H1 (cell line): ENCODE measurements at regions not wholly inside any gene's neighbourhood (a gene's known extent, or its start where the extent isn't known, plus 50 kb on each side); places are given as distances from the start of the nearest gene placed in this dataset.

Source experiments
- CTCF ChIA-PET: fragments of 300-600 bp; sonication (Branson Sonifier 250); formaldehyde crosslinking; loops from one replicate; lab custom pipeline; 2021; ENCODE audit not compliant: partially characterized antibody; lab: Charles Lee
- POLR2A ChIA-PET: fragments of 300-600 bp; sonication (Branson Sonifier 250); formaldehyde crosslinking; loops from one replicate; lab custom pipeline; 2021; ENCODE audit warnings: inconsistent platforms; ENCODE audit not compliant: partially characterized antibody; lab: Charles Lee
- DNase-seq, 2 experiments: peaks; one replicate each; pipeline versions ENCODE4 v3.0.0 to v3.0.0-alpha.2; 2010 to 2022; ENCODE audit warnings: low spot score in 2 of 2, low read depth in 1 of 2, mixed read lengths in 1 of 2
- FAIRE-seq: peaks from 2 replicates; lab custom pipeline; 2011; peaks lifted over from hg19 to GRCh38; lab: Jason Lieb, UNC
- H2AFZ ChIP-seq: 2 replicates; pipeline ENCODE4 v1.8.1; 2012; ENCODE audit warnings: low read length, inconsistent platforms
- H2AK5ac ChIP-seq: 2 replicates; pipeline ENCODE4 v1.6.1; 2013; ENCODE audit warnings: low read depth, low read length
- H2BK120ac ChIP-seq: replicated peaks from 2 replicates; pipeline ENCODE3; 2013; ENCODE audit warnings: low read depth, low read length, inconsistent platforms
- H2BK12ac ChIP-seq: 2 replicates; pipeline ENCODE4 v1.6.1; 2013; ENCODE audit warnings: low read depth, low read length
- H2BK15ac ChIP-seq: 2 replicates; pipeline ENCODE4 v1.6.1; 2013; ENCODE audit warnings: low read length
- H2BK20ac ChIP-seq: 2 replicates; pipeline ENCODE4 v1.6.1; 2013; ENCODE audit warnings: low read length
- H2BK5ac ChIP-seq: 2 replicates; pipeline ENCODE4 v1.6.1; 2013; ENCODE audit warnings: low read depth, low read length
- H3K14ac ChIP-seq: 2 replicates; pipeline ENCODE4 v1.6.1; 2013; ENCODE audit warnings: inconsistent platforms; ENCODE audit not compliant: insufficient read length
- H3K18ac ChIP-seq: 2 replicates; pipeline ENCODE4 v1.6.1; 2013; ENCODE audit warnings: low read length; ENCODE audit errors: extremely low read depth
- H3K23ac ChIP-seq: 2 replicates; pipeline ENCODE4 v1.6.1; 2013; ENCODE audit warnings: inconsistent platforms; ENCODE audit not compliant: insufficient read length
- H3K23me2 ChIP-seq: 2 replicates; pipeline ENCODE4 v1.6.1; 2013; ENCODE audit warnings: low read depth, low read length
- H3K27ac ChIP-seq: 2 replicates; pipeline ENCODE4 v1.6.1; 2011; ENCODE audit warnings: low read depth, low read length, inconsistent platforms
- H3K27me3 ChIP-seq, 4 experiments: replicated peaks in 1 of 4; 1 replicate in 1 of 4; 2 replicates in 3 of 4; pipeline versions ENCODE4 v1.6.1 to v1.8.1; 2011 to 2013; ENCODE audit warnings: low read length in 3 of 4, mild to moderate bottlenecking in 3 of 4, inconsistent platforms in 2 of 4, mixed read lengths in 2 of 4, moderate library complexity in 1 of 4; ENCODE audit not compliant: control insufficient read depth in 3 of 4, insufficient read depth in 3 of 4; ENCODE audit errors: extremely low read depth in 1 of 4
- H3K36me3 ChIP-seq, 4 experiments: 2 replicates each; pipeline versions ENCODE4 v1.6.1 to v1.8.1; 2011 to 2013; ENCODE audit warnings: mild to moderate bottlenecking in 4 of 4, low read length in 3 of 4, moderate library complexity in 2 of 4, control low read depth in 1 of 4, inconsistent platforms in 1 of 4; ENCODE audit not compliant: insufficient read depth in 4 of 4, control insufficient read depth in 2 of 4
- H3K4ac ChIP-seq: replicated peaks from 2 replicates; pipeline ENCODE3; 2013; ENCODE audit warnings: low read length, low read depth, mixed read lengths, inconsistent platforms; ENCODE audit not compliant: insufficient read length
- H3K4me1 ChIP-seq, 4 experiments: replicated peaks in 1 of 4; 1 replicate in 1 of 4; 2 replicates in 3 of 4; pipeline versions ENCODE4 v1.6.1 to v1.8.1; 2011 to 2013; ENCODE audit warnings: low read length in 3 of 4, inconsistent platforms in 2 of 4, mixed read lengths in 1 of 4; ENCODE audit not compliant: insufficient read depth in 4 of 4, control insufficient read depth in 3 of 4
- H3K4me2 ChIP-seq, 2 experiments: 2 replicates each; pipeline versions ENCODE4 v1.6.1 to v1.8.1; 2011 to 2013; ENCODE audit warnings: low read depth in 2 of 2, low read length in 2 of 2, control low read depth in 1 of 2, inconsistent platforms in 1 of 2, mild to moderate bottlenecking in 1 of 2; ENCODE audit not compliant: insufficient read depth in 1 of 2
- H3K4me3 ChIP-seq, 4 experiments: fragments of 200-600, 300-600 bp in 1 of 4; sonication (generic), shearing (Covaris generic), sonication (Bioruptor Twin) in 1 of 4; 2 replicates each; pipeline versions ENCODE4 v1.5.1 to v1.8.1; 2011 to 2016; ENCODE audit warnings: low read length in 4 of 4, low read depth in 3 of 4, control low read depth in 2 of 4, inconsistent platforms in 2 of 4, mild to moderate bottlenecking in 2 of 4, mixed read lengths in 1 of 4, moderate library complexity in 1 of 4; ENCODE audit not compliant: insufficient read depth in 2 of 4; ENCODE audit errors: extremely low read depth in 1 of 4
- H3K56ac ChIP-seq: replicated peaks from 2 replicates; pipeline ENCODE3; 2013; ENCODE audit warnings: low read depth, mild to moderate bottlenecking, mixed read lengths, low read length, inconsistent platforms; ENCODE audit not compliant: insufficient read length
- H3K79me1 ChIP-seq: 2 replicates; pipeline ENCODE4 v1.6.1; 2013; ENCODE audit warnings: low read depth, low read length, control low read depth
- H3K79me2 ChIP-seq, 2 experiments: 2 replicates each; pipeline versions ENCODE4 v1.6.1 to v1.8.1; 2012 to 2013; ENCODE audit warnings: low read length in 2 of 2, mild to moderate bottlenecking in 2 of 2, inconsistent platforms in 1 of 2; ENCODE audit not compliant: insufficient read depth in 2 of 2, control insufficient read depth in 1 of 2
- H3K9ac ChIP-seq, 4 experiments: replicated peaks in 1 of 4; 1 replicate in 1 of 4; 2 replicates in 3 of 4; pipeline versions ENCODE4 v1.6.1 to v1.8.1; 2011 to 2013; ENCODE audit warnings: low read depth in 3 of 4, low read length in 3 of 4, control low read depth in 2 of 4, mild to moderate bottlenecking in 2 of 4, moderate library complexity in 2 of 4, inconsistent platforms in 1 of 4; ENCODE audit errors: extremely low read depth in 1 of 4
- H3K9me3 ChIP-seq, 2 experiments: 2 replicates each; pipeline versions ENCODE4 v1.6.1 to v1.8.1; 2012 to 2013; ENCODE audit warnings: mild to moderate bottlenecking in 2 of 2, moderate library complexity in 2 of 2, control low read depth in 1 of 2, inconsistent platforms in 1 of 2, low read depth in 1 of 2, low read length in 1 of 2, mixed read lengths in 1 of 2; ENCODE audit not compliant: insufficient read depth in 2 of 2
- H4K20me1 ChIP-seq, 2 experiments: replicated peaks in 1 of 2; 2 replicates each; pipeline versions ENCODE3 to v1.8.1; 2011 to 2013; ENCODE audit warnings: inconsistent platforms in 2 of 2, low read length in 2 of 2, mild to moderate bottlenecking in 1 of 2; ENCODE audit not compliant: insufficient read depth in 2 of 2, control insufficient read depth in 1 of 2
- H4K5ac ChIP-seq: 2 replicates; pipeline ENCODE4 v1.6.1; 2013; ENCODE audit warnings: low read length, low read depth, mixed read lengths, inconsistent platforms; ENCODE audit not compliant: insufficient read length
- H4K8ac ChIP-seq: 2 replicates; pipeline ENCODE4 v1.8.0; 2013; ENCODE audit warnings: mild to moderate bottlenecking, moderate library complexity, low read length, inconsistent platforms; ENCODE audit not compliant: insufficient read depth; ENCODE audit errors: extremely low read depth
- H4K91ac ChIP-seq: replicated peaks from 2 replicates; pipeline ENCODE3; 2013; ENCODE audit warnings: low read length, mixed read lengths, inconsistent platforms; ENCODE audit not compliant: insufficient read length
- NANOG ChIP-seq: IDR thresholded peaks from 2 replicates; pipeline ENCODE4 v1.6.1; 2011; ENCODE audit warnings: low read length, low read depth, mild to moderate bottlenecking, inconsistent platforms; ENCODE audit not compliant: insufficient read depth, poor library complexity, severe bottlenecking
- RFX5 ChIP-seq: IDR thresholded peaks from 2 replicates; pipeline ENCODE4 v1.6.1; 2011; ENCODE audit warnings: low read depth, low read length, improper control_type of control experiment, borderline replicate concordance
- WGBS, 2 experiments: shearing (Covaris generic) in 1 of 2; methylation state at CpG; one replicate each; pipeline versions ENCODE4 v1.1.6 to v1.1.7; 2013 to 2015; ENCODE audit warnings: low lambda C conversion rate in 2 of 2, mixed read lengths in 2 of 2, inconsistent platforms in 1 of 2, low coverage in 1 of 2, missing lambda C conversion rate in 1 of 2; ENCODE audit not compliant: insufficient replicate concordance in 2 of 2, insufficient coverage in 1 of 2, insufficient read length in 1 of 2; ENCODE audit errors: extremely low coverage in 1 of 2, missing lambda C conversion rate in 1 of 2; 5-methylcytosine and 5-hydroxymethylcytosine counted together
- TF ChIP-seq, protein P1 (sequence below): IDR thresholded peaks from 2 replicates; pipeline ENCODE4 v1.6.1; 2012; ENCODE audit warnings: inconsistent platforms

- Histone ChIP-seq H2BK120ac (no peak overlapping the region), H3K36me3 (no peaks in the 10 kb centered on the region), H4K20me1 (no peaks in the 10 kb centered on the region), H2AK5ac (no peak overlapping the region), H3K56ac (no peak overlapping the region), H4K8ac (no peak overlapping the region), H4K91ac (no peak overlapping the region), H3K4ac (no peak overlapping the region), H2BK12ac (no peak overlapping the region), H2BK5ac (no peak overlapping the region), H4K5ac (no peak overlapping the region), H3K14ac (no peak overlapping the region), H3K4me1 (no peaks in the 10 kb centered on the region), H3K4me2 (no peak overlapping the region), H3K79me2 (no peaks in the 10 kb centered on the region), H3K23me2 (no peaks in the 10 kb centered on the region; the same call in 1 of the 2 replicates), H3K9me3 (no peaks in the 10 kb centered on the region), H3K79me1 (no peaks in the 10 kb centered on the region), H2AFZ (no peak overlapping the region), H2BK15ac (no peak overlapping the region), H3K23ac (no peak overlapping the region), H3K4me3 (no peak overlapping the region), H3K27me3 (no peaks in the 10 kb centered on the region), H3K18ac (no peak overlapping the region), H3K9ac (no peak overlapping the region), H3K27ac (no peak overlapping the region), H2BK20ac (no peak overlapping the region)
- FAIRE-seq: no peak
- ChIA-PET CTCF (interaction anchor here (1.4 kb wide), 1 partner anchor 49 kb away, joined by 3 read pairs; no protein-coding TSS in a partner anchor), POLR2A (no interaction called here)
- TF ChIP-seq RFX5: no peak
- TF ChIP-seq NANOG: no peak
- TF ChIP-seq, protein P1, sequence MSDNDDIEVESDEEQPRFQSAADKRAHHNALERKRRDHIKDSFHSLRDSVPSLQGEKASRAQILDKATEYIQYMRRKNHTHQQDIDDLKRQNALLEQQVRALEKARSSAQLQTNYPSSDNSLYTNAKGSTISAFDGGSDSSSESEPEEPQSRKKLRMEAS: no peak
- WGBS, 2 experiments: 65% methylated on average over 3 of the region's 3 CpGs; no CpG with 5 or more reads in 1 of the 2 experiments
- no peak for DNase-seq
These were observed 187.0 kb downstream of the ZNF365 start for GRCh38 chr10:62561151-62561550.
